GM18502 (cell line): ENCODE measurements at regions not wholly inside any gene's neighbourhood (a gene's known extent, or its start where the extent isn't known, plus 50 kb on each side); places are given as distances from the start of the nearest gene placed in this dataset.

Experiments used
- ATAC-seq: cut with Tn5 transposase; IDR thresholded peaks from one replicate; pipeline ENCODE4 v1.9.1; 2021; ENCODE audit warnings: mild to moderate bottlenecking; ENCODE audit not compliant: unreplicated experiment, poor library complexity

- no peak for ATAC-seq
These were observed 56.6 kb upstream of the DRD2 start for GRCh38 chr11:113531575-113532451.

GRCh38 chr11:113531083-113531482, 55.9 kb upstream of the DRD2 start:
- ATAC-seq = no peak

GRCh38 chr11:113529606-113530005, 54.4 kb upstream of the DRD2 start:
- no peak for ATAC-seq

- no peak for ATAC-seq
These were observed 53.8 kb upstream of the DRD2 start for GRCh38 chr11:113528982-113529381.

- no peak for ATAC-seq
These were observed 51.3 kb upstream of the DRD2 start for GRCh38 chr11:113526521-113526920.
